Ovary (tissue), 3 donors: ENCODE measurements at regions not wholly inside any gene's neighbourhood (a gene's known extent, or its start where the extent isn't known, plus 50 kb on each side); places are given as distances from the start of the nearest gene placed in this dataset.

Source experiments
- CTCF ChIP-seq, 3 donors: fragments of 450-650 bp in 2 of 3; fragments of 200-600 bp in 1 of 3; IDR thresholded peaks; one replicate each; pipeline versions ENCODE4 v1.5.1 to v1.8.0; 2016 to 2022; ENCODE audit warnings: antibody characterized with exemption in 3 of 3, mild to moderate bottlenecking in 1 of 3
- POLR2A ChIP-seq: fragments of 450-650 bp; IDR thresholded peaks from one replicate; pipeline ENCODE4 v1.6.1; 2017; ENCODE audit warnings: antibody characterized with exemption, mild to moderate bottlenecking, moderate library complexity
- donor health status: DM: no; HTN: no; CAD: no.

DNA sequence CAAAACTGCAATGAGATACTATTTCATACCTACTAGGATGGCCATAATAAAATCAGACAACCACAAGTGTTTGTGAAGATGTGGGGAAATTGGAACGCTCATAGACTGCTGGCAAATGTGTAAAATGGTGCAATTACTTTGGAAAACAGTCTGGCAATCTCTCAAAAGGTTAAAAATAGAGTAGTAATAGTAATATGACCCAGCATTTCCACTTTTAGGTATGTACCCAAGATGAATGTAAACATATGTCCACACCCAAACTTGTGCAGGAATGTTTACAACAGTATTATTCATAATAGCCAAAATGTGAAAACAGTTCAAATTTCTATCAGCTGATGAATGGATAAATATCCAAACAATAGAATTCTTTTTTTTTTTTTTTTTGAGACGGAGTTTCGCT lies 731.6 kb upstream of the ANKRD30A start:
- TF ChIP-seq POLR2A: no peak
- TF ChIP-seq CTCF (IDR thresholded peaks at IDR 0.05): no peak
